Calu3 (cell line): ENCODE measurements at regions not wholly inside any gene's neighbourhood (a gene's known extent, or its start where the extent isn't known, plus 50 kb on each side); places are given as distances from the start of the nearest gene placed in this dataset.

ENCODE experiments used
- BruUV-seq: library from RNA; stranded (reverse); fragments of 400-500 nt; replicated peaks from 2 replicates; lab custom pipeline; 2021; lab: Mats Ljungman, UMichigan
- CTCF ChIA-PET: fragments of 300-600 bp; sonication (Branson Sonifier 250); formaldehyde crosslinking; loops from one replicate; lab custom pipeline; 2022; ENCODE audit warnings: antibody characterized with exemption; lab: Charles Lee
- DNase-seq: peaks from one replicate; pipeline ENCODE4 v3.0.0; 2022
- H3K27ac Mint-ChIP-seq: one replicate; pipeline ENCODE4 v1.8.0; 2022; ENCODE audit warnings: mixed read lengths; ENCODE audit not compliant: unreplicated experiment
- H3K27me3 Mint-ChIP-seq: one replicate; pipeline ENCODE4 v1.8.0; 2022; ENCODE audit warnings: mixed read lengths; ENCODE audit not compliant: unreplicated experiment
- H3K36me3 Mint-ChIP-seq: one replicate; pipeline ENCODE4 v1.8.0; 2022; ENCODE audit warnings: mild to moderate bottlenecking, moderate library complexity, mixed read lengths; ENCODE audit not compliant: insufficient read depth, unreplicated experiment
- H3K4me1 Mint-ChIP-seq: one replicate; pipeline ENCODE4 v1.8.0; 2022; ENCODE audit warnings: mild to moderate bottlenecking, low read depth, mixed read lengths; ENCODE audit not compliant: unreplicated experiment
- H3K4me3 Mint-ChIP-seq: one replicate; pipeline ENCODE4 v1.8.0; 2022; ENCODE audit warnings: mild to moderate bottlenecking, low read depth, moderate library complexity, mixed read lengths; ENCODE audit not compliant: unreplicated experiment
- H3K9me3 Mint-ChIP-seq: one replicate; pipeline ENCODE4 v1.8.0; 2022; ENCODE audit warnings: low read depth, mixed read lengths; ENCODE audit not compliant: unreplicated experiment
- CTCF ChIP-seq: fragments of 200-600 bp; IDR thresholded peaks from one replicate; pipeline ENCODE4 v1.8.0; 2022; ENCODE audit warnings: antibody characterized with exemption; ENCODE audit not compliant: unreplicated experiment
- intact Hi-C: fragments of 100-400 bp; cut with micrococcal nuclease; formaldehyde crosslinking; loops from one replicate; pipeline ENCODE4 v1.10.0; 2022; ENCODE audit not compliant: unreplicated experiment

DNA sequence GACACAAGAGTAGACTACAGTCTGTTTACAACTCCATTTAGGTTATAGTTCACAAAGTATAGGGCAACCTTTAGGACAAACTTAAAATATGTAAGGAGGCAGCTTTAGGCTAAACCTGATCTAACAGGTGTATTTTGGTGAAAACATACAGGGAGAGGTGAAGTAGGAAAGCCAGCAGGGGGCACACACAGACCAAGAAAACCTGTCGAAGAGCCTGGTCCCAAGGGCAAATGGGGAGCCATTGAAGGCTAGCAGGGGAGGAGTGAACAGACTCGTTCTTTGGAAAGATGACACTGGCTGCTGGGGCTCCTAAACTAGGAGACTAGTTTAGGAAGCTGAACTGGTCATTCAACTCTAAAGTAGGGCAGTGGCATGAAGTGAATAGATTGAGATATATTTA lies 138.8 kb upstream of the WSCD2 start:
- Mint-ChIP-seq H3K27ac (no peak overlapping the region), H3K4me1 (no peaks in the 10 kb centered on the region), H3K36me3 (no peaks in the 10 kb centered on the region), H3K9me3 (no peaks in the 10 kb centered on the region), H3K27me3 (peaks cover 42% of the 10 kb centered on the region), H3K4me3 (no peak overlapping the region)
- peak; percentile 61 for DNase-seq
- no TSS peak for BruUV-seq
- CTCF ChIA-PET = interaction anchor here (1.4 to 1.8 kb wide), 2 partner anchors 505 to 522 kb away, joined by 6 to 10 read pairs; no protein-coding TSS in a partner anchor
- intact Hi-C loops = loop anchor here (1.0 to 2.0 kb wide), 3 partner anchors 202 to 522 kb away; no protein-coding TSS in a partner anchor
- TF ChIP-seq CTCF = peak; percentile 47

- Mint-ChIP-seq H3K4me3 (no peak overlapping the region), H3K27me3 (peaks cover 42% of the 10 kb centered on the region), H3K27ac (no peak overlapping the region), H3K36me3 (no peaks in the 10 kb centered on the region), H3K4me1 (no peaks in the 10 kb centered on the region), H3K9me3 (no peaks in the 10 kb centered on the region)
- no TSS peak for BruUV-seq
- no peak for DNase-seq
- intact Hi-C loops = no loop called here
- CTCF ChIA-PET = interaction anchor here (1.3 to 1.4 kb wide), 5 partner anchors 11 to 520 kb away, joined by 3 to 10 read pairs (median 3); no protein-coding TSS in a partner anchor
- TF ChIP-seq CTCF = no peak
Observed at GRCh38 chr12:107992029-107992428, 137.1 kb upstream of the WSCD2 start.

DNA sequence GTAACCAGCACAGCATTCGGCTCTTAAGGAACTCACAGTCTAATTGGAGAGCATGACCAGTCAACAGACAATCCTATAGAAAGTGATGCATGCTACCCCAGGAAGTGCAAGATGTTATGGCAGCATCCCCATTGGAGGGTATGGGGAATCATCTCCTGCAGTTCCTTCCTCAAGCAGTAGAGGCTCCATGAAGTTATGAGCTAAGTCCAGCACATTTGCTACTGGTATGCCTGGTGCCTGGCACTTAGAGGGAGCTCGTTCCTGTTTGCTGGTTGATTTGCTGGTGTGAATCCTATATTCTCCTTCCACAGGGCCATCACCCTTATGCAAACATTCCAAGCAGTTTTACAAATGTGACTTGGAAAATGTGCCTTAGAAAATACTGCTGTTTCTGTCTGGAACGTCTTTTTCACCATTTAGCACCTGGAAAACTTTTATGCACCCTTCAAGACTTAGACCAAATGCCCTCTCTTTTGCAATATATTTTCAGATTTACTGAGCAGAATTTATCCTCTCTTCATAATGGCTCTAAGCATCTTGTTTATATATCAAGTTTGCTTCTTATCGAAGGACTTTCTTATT lies 136.1 kb upstream of the WSCD2 start:
- peaks cover 45% of the 10 kb centered on the region for H3K27me3 Mint-ChIP-seq
- CTCF ChIA-PET = interaction anchor here (0.9 to 1.5 kb wide), 10 partner anchors 9 to 519 kb away, joined by 3 to 21 read pairs (median 4); no protein-coding TSS in a partner anchor
- no TSS peak for BruUV-seq

DNA sequence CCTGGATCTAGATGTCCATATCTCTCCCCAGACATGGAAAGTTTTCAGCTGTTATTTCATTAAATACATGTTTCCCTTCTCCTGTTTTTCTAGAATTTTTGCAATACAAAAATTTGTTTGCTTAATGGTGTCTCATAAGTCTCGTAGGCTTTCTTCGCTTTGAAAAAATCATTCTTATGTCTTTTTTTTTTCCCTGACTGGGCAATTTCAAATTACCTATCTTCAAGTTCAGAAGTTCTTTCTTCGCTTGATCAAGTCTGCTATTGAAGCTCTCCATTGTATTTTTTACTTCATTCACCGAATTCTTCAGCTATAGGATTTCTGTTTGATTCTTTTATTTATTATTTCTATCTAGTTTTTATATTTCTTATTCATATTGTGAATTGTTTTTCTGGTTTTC lies 130.2 kb upstream of the WSCD2 start:
- TF ChIP-seq CTCF = no peak
- no peak overlapping the region for H3K27ac Mint-ChIP-seq
- no peaks in the 10 kb centered on the region for H3K9me3 Mint-ChIP-seq
- CTCF ChIA-PET = no interaction called here
- intact Hi-C loops = no loop called here
- peaks cover 23% of the 10 kb centered on the region for H3K27me3 Mint-ChIP-seq
- H3K4me1 Mint-ChIP-seq = no peaks in the 10 kb centered on the region
- no TSS peak for BruUV-seq
- no peaks in the 10 kb centered on the region for H3K36me3 Mint-ChIP-seq
- H3K4me3 Mint-ChIP-seq = no peak overlapping the region
- no peak for DNase-seq

More for the DNA sequence above, 136.1 kb upstream of the WSCD2 start:
- no peak overlapping the region for H3K4me3 Mint-ChIP-seq
- DNase-seq = peak; percentile 53
- no peaks in the 10 kb centered on the region for H3K36me3 Mint-ChIP-seq
- intact Hi-C loops = loop anchor here (1.0 kb wide), 1 partner anchor 464 kb away; no protein-coding TSS in a partner anchor
- no peak overlapping the region for H3K27ac Mint-ChIP-seq
- H3K9me3 Mint-ChIP-seq = no peaks in the 10 kb centered on the region
- H3K4me1 Mint-ChIP-seq = no peaks in the 10 kb centered on the region
- peak; percentile 56 for TF ChIP-seq CTCF
